ENCODE measurements at regions not wholly inside any gene's neighbourhood (a gene's known extent, or its start where the extent isn't known, plus 50 kb on each side); places are given as distances from the start of the nearest gene placed in this dataset.

GRCh38 chr7:114130866-114131265 lies 212.1 kb upstream of the PPP1R3A start:
- H3K27me3 ChIP-seq (replicated peaks; ENCODE audit: insufficient read depth) = no peaks in the 10 kb centered on the region
- no peaks in the 10 kb centered on the region for H3K9me3 ChIP-seq
- intact Hi-C loops (cut with DNase I) = no loop called here
- no peaks in the 10 kb centered on the region for H3K4me1 ChIP-seq (replicated peaks)
- H3K27ac ChIP-seq = no peak overlapping the region
- TF ChIP-seq POLR2A (IDR thresholded peaks at IDR 0.05) (no peak), CTCF (IDR thresholded peaks at IDR 0.05) (no peak), POLR2AphosphoS5 (IDR thresholded peaks at IDR 0.05) (no peak)
- 34% methylated on average over 3 of the region's 3 CpGs for WGBS
- no peak for DNase-seq (ENCODE audit: low spot score)
- H3K36me3 ChIP-seq = no peaks in the 10 kb centered on the region
- no peak overlapping the region for H3K4me3 ChIP-seq

- WGBS = 66% methylated on average over 1 of the region's 1 CpG
- Histone ChIP-seq H3K27ac (no peak overlapping the region), H3K4me3 (no peak overlapping the region), H3K9me3 (no peaks in the 10 kb centered on the region), H3K4me1 (replicated peaks) (no peaks in the 10 kb centered on the region), H3K36me3 (no peaks in the 10 kb centered on the region), H3K27me3 (replicated peaks; ENCODE audit: insufficient read depth) (no peaks in the 10 kb centered on the region)
- intact Hi-C loops (cut with DNase I) = no loop called here
- TF ChIP-seq POLR2A (IDR thresholded peaks at IDR 0.05) = no peak
- no peak for TF ChIP-seq CTCF (IDR thresholded peaks at IDR 0.05)
- no peak for DNase-seq (ENCODE audit: low spot score)
Measured at GRCh38 chr7:114128880-114129279, 210.1 kb upstream of the PPP1R3A start.

GRCh38 chr7:114126095-114126494 lies 207.3 kb upstream of the PPP1R3A start:
- intact Hi-C loops (cut with DNase I) = no loop called here
- H3K4me3 ChIP-seq = no peak overlapping the region
- no peaks in the 10 kb centered on the region for H3K36me3 ChIP-seq
- no peaks in the 10 kb centered on the region for H3K9me3 ChIP-seq
- H3K4me1 ChIP-seq (replicated peaks) = no peaks in the 10 kb centered on the region
- no peak overlapping the region for H3K27ac ChIP-seq
- H3K27me3 ChIP-seq (replicated peaks; ENCODE audit: insufficient read depth) = no peaks in the 10 kb centered on the region
- DNase-seq (ENCODE audit: low spot score) = no peak
- TF ChIP-seq CTCF (IDR thresholded peaks at IDR 0.05) = no peak
- TF ChIP-seq POLR2AphosphoS5 (IDR thresholded peaks at IDR 0.05) = no peak
- no peak for TF ChIP-seq POLR2A (IDR thresholded peaks at IDR 0.05)

- no peak for TF ChIP-seq CTCF (IDR thresholded peaks at IDR 0.05)
- TF ChIP-seq POLR2AphosphoS5 (IDR thresholded peaks at IDR 0.05) = no peak
- TF ChIP-seq POLR2A (IDR thresholded peaks at IDR 0.05) = no peak
- no peaks in the 10 kb centered on the region for H3K9me3 ChIP-seq
- no peaks in the 10 kb centered on the region for H3K4me1 ChIP-seq (replicated peaks)
- no peak overlapping the region for H3K27ac ChIP-seq
- H3K36me3 ChIP-seq = no peaks in the 10 kb centered on the region
- DNase-seq (ENCODE audit: low spot score) = no peak
- WGBS = 79% methylated on average over 3 of the region's 3 CpGs
- H3K27me3 ChIP-seq (replicated peaks; ENCODE audit: insufficient read depth) = no peaks in the 10 kb centered on the region
- H3K4me3 ChIP-seq = no peak overlapping the region
- intact Hi-C loops (cut with DNase I) = no loop called here
Measured at GRCh38 chr7:114112806-114113205, 194.0 kb upstream of the PPP1R3A start.

- Histone ChIP-seq H3K36me3 (no peaks in the 10 kb centered on the region), H3K4me1 (replicated peaks) (no peaks in the 10 kb centered on the region), H3K27me3 (replicated peaks; ENCODE audit: insufficient read depth) (no peaks in the 10 kb centered on the region), H3K4me3 (no peak overlapping the region), H3K27ac (no peak overlapping the region), H3K9me3 (no peaks in the 10 kb centered on the region)
- intact Hi-C loops (cut with DNase I) = no loop called here
- DNase-seq (ENCODE audit: low spot score) = no peak
- TF ChIP-seq POLR2AphosphoS5 (IDR thresholded peaks at IDR 0.05) (no peak), CTCF (IDR thresholded peaks at IDR 0.05) (no peak), POLR2A (IDR thresholded peaks at IDR 0.05) (no peak)
Measured at GRCh38 chr7:114110666-114111065, 191.9 kb upstream of the PPP1R3A start.
